ENCODE measurements at regions not wholly inside any gene's neighbourhood (a gene's known extent, or its start where the extent isn't known, plus 50 kb on each side); places are given as distances from the start of the nearest gene placed in this dataset.
A peak's percentile ranks its signal among the peaks of the same experiment; 100 is the strongest.

DNA sequence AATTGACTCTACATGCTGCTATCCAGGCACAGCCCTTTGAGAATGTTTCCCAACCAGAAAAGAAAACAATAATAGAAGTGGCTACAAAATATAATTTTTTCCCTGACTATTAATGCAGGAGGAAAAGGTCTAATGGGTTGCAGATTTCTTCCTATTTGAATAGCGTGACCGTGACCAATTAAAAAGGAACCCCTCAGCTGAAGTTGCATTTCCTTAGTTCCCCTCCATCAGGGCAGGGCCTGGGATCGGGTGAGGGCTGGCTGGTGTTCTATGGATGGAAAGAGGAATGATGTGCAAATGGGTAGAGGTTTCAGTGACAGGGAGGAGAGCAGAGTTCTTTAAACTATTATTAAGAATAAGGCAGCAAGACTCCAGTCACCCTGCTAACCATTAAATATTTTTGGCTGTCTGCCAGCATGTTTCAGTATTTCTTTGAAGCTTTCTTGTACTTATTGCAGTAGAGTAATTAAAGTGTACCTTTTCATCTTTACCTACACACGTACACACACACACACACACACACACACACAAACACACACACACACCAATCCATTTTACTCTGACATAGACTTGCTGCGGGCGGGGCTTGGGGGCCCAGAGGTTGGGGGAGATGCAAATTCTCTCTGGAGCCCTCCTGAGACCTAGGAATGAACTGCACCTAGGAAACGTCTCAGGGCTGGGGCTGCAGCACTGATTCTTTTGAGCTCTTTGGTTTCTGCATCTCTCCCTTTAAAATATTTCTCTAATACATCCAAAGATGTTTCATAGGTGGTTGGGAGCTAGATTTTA, 154.8 kb upstream of the SLC35B3 start:
- Histone ChIP-seq H3K27ac (ENCODE audit: low read depth, low read length) (no peak overlapping the region), H3K4me1 (ENCODE audit: control insufficient read depth, insufficient read depth, low read length) (no peaks in the 10 kb centered on the region), H3K27me3 (ENCODE audit: control insufficient read depth, insufficient read depth, low read length) (no peaks in the 10 kb centered on the region), H3K4me3 (ENCODE audit: low read depth, low read length) (no peak overlapping the region), H3K36me3 (ENCODE audit: control insufficient read depth, insufficient read depth, low read length) (no peaks in the 10 kb centered on the region), H3K9me3 (ENCODE audit: control insufficient read depth, insufficient read depth, low read length) (peaks cover 4% of the 10 kb centered on the region)
- 60% methylated on average over 2 of the region's 7 CpGs for WGBS (ENCODE audit: insufficient coverage)
- peak in 2 of 6 donors; percentile 14 to 58 for DNase-seq (ENCODE audit: low read depth in 4 of 6, low spot score in 6 of 6)

DNA sequence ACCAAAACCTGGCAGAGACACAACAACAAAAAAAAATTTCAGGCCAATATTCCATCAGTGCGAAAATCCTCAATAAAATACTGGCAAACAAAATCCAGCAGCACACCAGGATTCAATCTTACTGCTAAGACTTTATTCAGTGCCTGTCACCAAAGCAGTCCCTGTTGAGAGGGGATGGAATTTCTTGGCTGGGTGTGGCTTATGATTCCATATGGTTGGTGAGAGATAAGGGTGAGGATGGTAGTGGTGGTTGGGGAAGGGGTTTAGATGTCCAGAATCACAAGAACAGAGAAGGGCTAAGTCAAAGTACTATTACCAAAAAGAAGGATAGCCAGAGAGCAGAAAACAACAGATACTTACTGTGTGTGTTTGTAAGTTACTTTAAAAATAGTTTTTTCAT, 152.8 kb upstream of the SLC35B3 start:
- no peaks in the 10 kb centered on the region for H3K36me3 ChIP-seq (ENCODE audit: control insufficient read depth, insufficient read depth, low read length)
- H3K4me3 ChIP-seq (ENCODE audit: low read depth, low read length): no peak overlapping the region
- H3K27ac ChIP-seq (ENCODE audit: low read depth, low read length): no peak overlapping the region
- H3K9me3 ChIP-seq (ENCODE audit: control insufficient read depth, insufficient read depth, low read length): peaks cover 4% of the 10 kb centered on the region
- H3K27me3 ChIP-seq (ENCODE audit: control insufficient read depth, insufficient read depth, low read length): no peaks in the 10 kb centered on the region
- no CpG with 5 or more reads among the region's 1 CpG for WGBS (ENCODE audit: insufficient coverage)
- DNase-seq (ENCODE audit: low read depth in 4 of 6, low spot score in 6 of 6): no peak
- no peaks in the 10 kb centered on the region for H3K4me1 ChIP-seq (ENCODE audit: control insufficient read depth, insufficient read depth, low read length)

DNA sequence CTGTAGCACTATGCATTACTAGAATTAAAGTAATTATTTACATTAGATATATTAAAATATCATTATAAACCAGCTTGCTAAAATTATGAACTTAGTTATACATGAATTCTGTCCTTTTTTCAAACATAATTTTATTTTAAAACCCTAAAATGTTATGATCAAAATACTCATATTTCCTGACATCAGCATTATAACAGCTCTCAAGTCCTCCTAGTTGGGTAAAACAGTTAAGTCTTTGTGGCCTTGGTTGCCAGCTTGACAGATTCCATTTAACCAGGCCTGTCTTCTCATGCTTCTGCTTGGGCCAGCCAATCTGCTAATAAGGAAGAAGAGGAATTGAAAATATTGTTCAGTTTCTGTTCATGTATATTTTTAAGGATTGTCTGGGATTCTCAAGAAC, 147.9 kb upstream of the SLC35B3 start:
- H3K36me3 ChIP-seq (ENCODE audit: control insufficient read depth, insufficient read depth, low read length): no peaks in the 10 kb centered on the region
- H3K27ac ChIP-seq (ENCODE audit: low read depth, low read length): no peak overlapping the region
- no peaks in the 10 kb centered on the region for H3K27me3 ChIP-seq (ENCODE audit: control insufficient read depth, insufficient read depth, low read length)
- no peak for DNase-seq (ENCODE audit: low read depth in 4 of 6, low spot score in 6 of 6)
- H3K4me3 ChIP-seq (ENCODE audit: low read depth, low read length): no peak overlapping the region
- H3K4me1 ChIP-seq (ENCODE audit: control insufficient read depth, insufficient read depth, low read length): no peaks in the 10 kb centered on the region
- peaks cover 1% of the 10 kb centered on the region for H3K9me3 ChIP-seq (ENCODE audit: control insufficient read depth, insufficient read depth, low read length)

DNA sequence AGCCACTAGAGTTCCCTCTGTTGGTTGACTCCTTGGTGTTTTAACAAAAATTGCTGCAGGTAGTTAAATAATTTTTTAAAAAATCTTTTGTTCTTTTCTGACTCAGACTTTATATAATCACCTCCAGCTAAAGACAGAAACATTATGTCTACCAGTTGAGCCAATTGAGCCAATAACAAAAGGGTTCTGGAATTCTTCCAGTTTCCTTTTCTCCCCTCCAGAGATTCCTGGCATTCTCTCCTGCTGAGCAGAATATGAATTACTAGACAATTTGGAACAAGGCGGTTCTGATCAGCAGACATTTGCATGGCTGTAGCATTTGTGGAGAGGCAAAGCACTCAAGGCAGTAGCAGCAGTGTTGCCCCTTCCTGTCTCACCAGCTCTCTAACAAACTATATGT, 144.0 kb upstream of the SLC35B3 start:
- no peaks in the 10 kb centered on the region for H3K4me1 ChIP-seq (ENCODE audit: control insufficient read depth, insufficient read depth, low read length)
- H3K36me3 ChIP-seq (ENCODE audit: control insufficient read depth, insufficient read depth, low read length): no peaks in the 10 kb centered on the region
- H3K4me3 ChIP-seq (ENCODE audit: low read depth, low read length): no peak overlapping the region
- no peaks in the 10 kb centered on the region for H3K27me3 ChIP-seq (ENCODE audit: control insufficient read depth, insufficient read depth, low read length)
- H3K27ac ChIP-seq (ENCODE audit: low read depth, low read length): no peak overlapping the region
- H3K9me3 ChIP-seq (ENCODE audit: control insufficient read depth, insufficient read depth, low read length): no peaks in the 10 kb centered on the region
- peak in 2 of 6 donors; percentile 10 to 36 for DNase-seq (ENCODE audit: low read depth in 4 of 6, low spot score in 6 of 6)
- no CpG with 5 or more reads among the region's 1 CpG for WGBS (ENCODE audit: insufficient coverage)

DNA sequence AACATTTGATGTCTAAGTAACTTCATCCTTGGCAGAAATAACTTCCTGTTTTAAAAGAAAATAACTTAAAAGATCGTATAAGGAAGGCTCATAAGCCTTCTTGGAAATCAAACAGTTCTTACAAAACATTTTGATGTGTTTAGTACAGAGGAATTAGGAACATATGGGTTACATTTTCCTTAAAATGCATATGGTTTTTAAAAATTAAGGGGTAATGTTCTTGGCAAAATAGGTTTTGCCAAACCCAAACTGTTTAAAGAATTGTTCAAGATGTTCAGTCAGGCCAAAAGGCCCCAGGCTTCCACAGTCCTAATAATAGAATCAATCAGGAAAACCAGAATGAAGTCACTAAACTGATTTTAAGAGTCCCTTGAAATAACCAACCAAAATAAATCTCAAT, 142.7 kb upstream of the SLC35B3 start:
- Histone ChIP-seq H3K4me1 (ENCODE audit: control insufficient read depth, insufficient read depth, low read length) (no peaks in the 10 kb centered on the region), H3K36me3 (ENCODE audit: control insufficient read depth, insufficient read depth, low read length) (no peaks in the 10 kb centered on the region), H3K4me3 (ENCODE audit: low read depth, low read length) (no peak overlapping the region), H3K27me3 (ENCODE audit: control insufficient read depth, insufficient read depth, low read length) (no peaks in the 10 kb centered on the region), H3K27ac (ENCODE audit: low read depth, low read length) (no peak overlapping the region), H3K9me3 (ENCODE audit: control insufficient read depth, insufficient read depth, low read length) (no peaks in the 10 kb centered on the region)
- WGBS (ENCODE audit: insufficient coverage): no CpG with 5 or more reads among the region's 1 CpG
- DNase-seq (ENCODE audit: low read depth in 4 of 6, low spot score in 6 of 6): no peak

DNA sequence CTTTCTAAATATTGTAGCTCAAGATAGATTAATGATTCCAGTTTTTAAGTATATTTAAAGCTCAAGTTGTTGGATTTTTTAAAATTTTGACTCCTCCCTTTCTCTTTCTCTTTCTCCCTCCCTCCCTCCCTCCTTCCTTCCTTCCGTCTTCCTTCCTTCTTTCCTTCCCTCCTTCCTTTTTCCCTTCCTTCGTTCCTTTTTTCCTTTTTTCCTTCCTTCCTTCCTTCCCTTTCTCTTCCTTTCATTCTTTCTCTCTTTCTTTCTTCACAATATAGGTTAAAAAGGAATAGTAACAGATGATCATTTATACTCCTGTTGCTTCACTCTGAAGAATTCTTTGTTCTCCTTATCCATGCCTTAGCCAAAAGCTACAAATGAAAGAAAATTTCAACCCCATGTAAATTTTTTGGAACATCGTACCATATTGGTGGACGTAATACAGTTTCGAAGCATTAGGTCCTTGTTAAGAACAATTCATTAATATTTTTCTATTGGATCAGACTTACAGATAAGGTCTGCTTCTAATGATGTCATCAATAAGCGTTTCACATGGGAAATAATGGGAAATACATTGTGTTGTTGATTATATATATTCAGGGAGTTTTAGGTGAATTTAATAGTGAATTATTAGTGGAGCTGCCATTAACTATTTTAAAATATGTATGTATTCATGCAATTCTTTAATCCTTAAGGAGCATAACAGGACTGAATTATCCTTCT, 139.6 kb upstream of the SLC35B3 start:
- 80% methylated on average over 1 of the region's 6 CpGs for WGBS (ENCODE audit: insufficient coverage)
- Histone ChIP-seq H3K36me3 (ENCODE audit: control insufficient read depth, insufficient read depth, low read length) (no peaks in the 10 kb centered on the region), H3K4me3 (ENCODE audit: low read depth, low read length) (no peak overlapping the region), H3K9me3 (ENCODE audit: control insufficient read depth, insufficient read depth, low read length) (no peaks in the 10 kb centered on the region), H3K27ac (ENCODE audit: low read depth, low read length) (no peak overlapping the region), H3K27me3 (ENCODE audit: control insufficient read depth, insufficient read depth, low read length) (no peaks in the 10 kb centered on the region), H3K4me1 (ENCODE audit: control insufficient read depth, insufficient read depth, low read length) (no peaks in the 10 kb centered on the region)
- DNase-seq (ENCODE audit: low read depth in 4 of 6, low spot score in 6 of 6): no peak

DNA sequence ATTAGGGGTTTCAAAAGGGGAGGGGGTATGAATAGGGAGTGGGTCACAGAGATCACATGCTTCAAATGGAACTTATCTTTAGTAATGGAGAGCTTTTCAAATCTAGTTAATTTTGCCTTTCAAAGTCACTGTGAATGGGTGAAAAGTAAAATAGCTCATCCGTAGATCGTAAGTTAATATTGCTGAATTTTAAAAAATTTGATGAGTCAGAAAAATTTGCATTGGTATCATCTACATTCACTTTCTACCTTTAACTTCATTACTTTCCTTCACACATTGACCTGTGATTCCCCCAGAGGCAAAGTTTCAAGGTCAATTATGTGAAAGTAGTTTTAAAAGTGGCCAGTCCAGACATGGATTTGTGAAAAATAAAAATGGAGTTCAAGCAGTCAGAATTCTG, 139.0 kb upstream of the SLC35B3 start:
- no peaks in the 10 kb centered on the region for H3K27me3 ChIP-seq (ENCODE audit: control insufficient read depth, insufficient read depth, low read length)
- H3K27ac ChIP-seq (ENCODE audit: low read depth, low read length): no peak overlapping the region
- no peak for DNase-seq (ENCODE audit: low read depth in 4 of 6, low spot score in 6 of 6)
- H3K4me3 ChIP-seq (ENCODE audit: low read depth, low read length): no peak overlapping the region
- WGBS (ENCODE audit: insufficient coverage): no CpG with 5 or more reads among the region's 2 CpGs
- H3K36me3 ChIP-seq (ENCODE audit: control insufficient read depth, insufficient read depth, low read length): no peaks in the 10 kb centered on the region
- H3K9me3 ChIP-seq (ENCODE audit: control insufficient read depth, insufficient read depth, low read length): no peaks in the 10 kb centered on the region
- no peaks in the 10 kb centered on the region for H3K4me1 ChIP-seq (ENCODE audit: control insufficient read depth, insufficient read depth, low read length)

DNA sequence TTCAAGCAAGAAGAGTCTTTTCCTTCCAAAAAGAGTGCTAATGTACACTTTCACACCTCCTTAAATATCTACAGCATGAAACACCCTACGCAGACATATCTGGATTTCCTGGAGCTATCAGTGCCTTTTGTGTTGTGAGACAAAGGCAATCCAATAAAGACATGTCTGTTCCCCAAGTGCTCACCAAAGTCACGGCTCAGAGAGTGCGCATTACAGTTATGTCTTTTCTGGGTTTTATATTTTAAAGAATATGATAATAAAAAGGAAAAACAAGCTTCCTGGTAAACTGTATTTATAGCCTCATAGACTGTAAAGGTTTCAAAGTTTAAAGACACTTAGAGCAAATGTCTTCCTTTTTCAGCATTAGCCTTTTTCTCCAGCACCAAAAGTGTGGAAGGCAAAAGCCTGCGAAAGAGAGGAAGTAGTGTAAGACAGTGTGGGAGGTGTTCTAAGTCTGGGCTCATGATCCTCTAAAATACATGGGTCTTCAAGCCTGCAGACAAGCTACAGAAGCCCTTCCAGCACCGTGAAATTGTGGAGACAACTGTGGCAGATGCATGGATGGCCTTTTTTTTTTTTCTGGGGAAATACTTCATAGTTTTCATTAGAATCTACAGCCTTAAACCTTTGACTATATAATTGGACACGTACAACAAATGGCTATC, 135.0 kb upstream of the SLC35B3 start:
- Histone ChIP-seq H3K36me3 (ENCODE audit: control insufficient read depth, insufficient read depth, low read length) (no peaks in the 10 kb centered on the region), H3K4me1 (ENCODE audit: control insufficient read depth, insufficient read depth, low read length) (no peaks in the 10 kb centered on the region), H3K27me3 (ENCODE audit: control insufficient read depth, insufficient read depth, low read length) (no peaks in the 10 kb centered on the region), H3K4me3 (ENCODE audit: low read depth, low read length) (no peak overlapping the region), H3K27ac (ENCODE audit: low read depth, low read length) (no peak overlapping the region), H3K9me3 (ENCODE audit: control insufficient read depth, insufficient read depth, low read length) (no peaks in the 10 kb centered on the region)
- no CpG with 5 or more reads among the region's 6 CpGs for WGBS (ENCODE audit: insufficient coverage)
- DNase-seq (ENCODE audit: low read depth in 4 of 6, low spot score in 6 of 6): peak in 1 of 6 donors; percentile 50

DNA sequence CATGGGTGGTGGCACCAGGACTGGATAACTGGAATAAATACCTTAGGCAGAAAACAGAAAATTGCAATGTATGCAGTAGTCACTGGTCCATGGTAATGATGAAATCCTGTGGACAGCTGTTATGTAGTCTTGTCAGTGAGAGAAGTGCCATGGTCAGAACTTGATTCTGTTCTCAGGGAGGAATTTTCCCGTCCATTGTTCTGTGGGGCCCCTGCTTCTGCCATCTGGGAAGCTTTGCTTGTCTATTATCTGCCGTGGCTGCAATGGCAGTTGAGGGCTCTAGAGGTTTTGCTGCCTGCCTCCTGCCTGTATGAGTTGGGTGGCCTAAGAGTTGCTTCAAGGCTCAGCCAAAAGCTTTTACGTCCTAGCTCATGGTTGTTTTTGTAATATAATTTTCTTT, 126.8 kb upstream of the SLC35B3 start:
- no peak overlapping the region for H3K4me3 ChIP-seq (ENCODE audit: low read depth, low read length)
- no peaks in the 10 kb centered on the region for H3K4me1 ChIP-seq (ENCODE audit: control insufficient read depth, insufficient read depth, low read length)
- no peak overlapping the region for H3K27ac ChIP-seq (ENCODE audit: low read depth, low read length)
- no peaks in the 10 kb centered on the region for H3K9me3 ChIP-seq (ENCODE audit: control insufficient read depth, insufficient read depth, low read length)
- H3K36me3 ChIP-seq (ENCODE audit: control insufficient read depth, insufficient read depth, low read length): no peaks in the 10 kb centered on the region
- 55% methylated on average over 1 of the region's 3 CpGs for WGBS (ENCODE audit: insufficient coverage)
- DNase-seq (ENCODE audit: low read depth in 4 of 6, low spot score in 6 of 6): no peak
- H3K27me3 ChIP-seq (ENCODE audit: control insufficient read depth, insufficient read depth, low read length): no peaks in the 10 kb centered on the region

Measured in spinal cord (tissue), 9 donors.